ENCODE measurements at regions not wholly inside any gene's neighbourhood (a gene's known extent, or its start where the extent isn't known, plus 50 kb on each side); places are given as distances from the start of the nearest gene placed in this dataset.

DNA sequence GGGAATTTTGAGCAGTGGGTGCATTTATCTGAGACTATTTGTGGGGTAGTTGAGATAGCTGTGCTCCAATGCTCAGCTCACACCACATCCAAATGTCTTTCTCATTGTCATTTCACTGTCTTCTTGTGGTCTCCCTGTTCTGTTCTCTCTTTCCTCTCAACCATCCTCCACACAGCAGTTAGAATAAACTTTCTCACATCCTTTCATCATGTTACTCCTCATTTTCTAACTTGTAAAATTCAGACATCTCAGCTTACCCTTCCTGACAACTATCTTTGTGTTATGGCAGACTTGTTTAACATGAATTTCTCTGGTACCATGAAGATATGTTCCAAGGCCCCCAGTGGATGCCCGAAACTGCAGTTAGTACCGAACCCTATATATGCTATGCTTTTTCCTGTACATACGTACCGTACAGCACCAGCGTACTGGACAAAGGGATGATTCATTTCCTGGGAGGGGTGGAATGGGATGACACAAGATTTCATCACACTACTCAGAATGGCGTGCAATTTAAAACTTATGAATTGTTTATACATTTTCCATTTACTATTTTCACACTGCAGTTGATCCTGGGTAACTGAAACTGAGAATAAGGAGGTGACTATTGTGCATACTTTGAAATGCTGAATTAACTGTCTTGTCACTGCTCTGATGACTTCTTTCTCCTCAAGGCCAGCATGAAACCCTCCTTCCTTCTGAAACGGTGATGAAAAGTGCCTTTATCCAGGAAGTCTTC lies 177.1 kb upstream of the SLC38A2 start:
- Histone ChIP-seq H2BK15ac (ENCODE audit: low read length) (no peak overlapping the region), H3K79me2 (ENCODE audit: control insufficient read depth in 1 of 2, insufficient read depth in 2 of 2, low read length in 2 of 2) (no peaks in the 10 kb centered on the region), H4K91ac (replicated peaks; ENCODE audit: insufficient read length, low read length) (no peak overlapping the region), H2BK5ac (ENCODE audit: low read depth, low read length) (no peak overlapping the region), H3K23me2 (ENCODE audit: low read depth, low read length) (no peaks in the 10 kb centered on the region), H4K20me1 (replicated peaks in 1 of 2; ENCODE audit: control insufficient read depth in 1 of 2, insufficient read depth in 2 of 2, low read length in 2 of 2) (no peaks in the 10 kb centered on the region), H3K9ac (replicated peaks in 1 of 4; ENCODE audit: extremely low read depth in 1 of 4, low read depth in 3 of 4, low read length in 3 of 4) (no peak overlapping the region), H3K4ac (replicated peaks; ENCODE audit: insufficient read length, low read depth, low read length) (no peak overlapping the region), H2AK5ac (ENCODE audit: low read depth, low read length) (no peak overlapping the region), H3K23ac (ENCODE audit: insufficient read length) (no peak overlapping the region), H3K9me3 (ENCODE audit: insufficient read depth in 2 of 2, low read depth in 1 of 2, low read length in 1 of 2) (peaks cover 15 to 16% of the 10 kb centered on the region in 2 experiments), H3K4me3 (ENCODE audit: extremely low read depth in 1 of 4, insufficient read depth in 2 of 4, low read depth in 3 of 4, low read length in 4 of 4) (no peak overlapping the region), H3K18ac (ENCODE audit: extremely low read depth, low read length) (no peak overlapping the region), H3K27me3 (replicated peaks in 1 of 4; ENCODE audit: control insufficient read depth in 3 of 4, extremely low read depth in 1 of 4, insufficient read depth in 3 of 4, low read length in 3 of 4) (no peaks in the 10 kb centered on the region), H4K5ac (ENCODE audit: insufficient read length, low read depth, low read length) (no peak overlapping the region), H3K14ac (ENCODE audit: insufficient read length) (no peak overlapping the region), H3K4me2 (ENCODE audit: insufficient read depth in 1 of 2, low read depth in 2 of 2, low read length in 2 of 2) (no peak overlapping the region), H3K36me3 (ENCODE audit: control insufficient read depth in 2 of 4, insufficient read depth in 4 of 4, low read length in 3 of 4) (peaks cover 0 to 2% (median 0%) of the 10 kb centered on the region in 4 experiments; a peak in 2 of 8 replicates), H2AFZ (ENCODE audit: low read length) (no peak overlapping the region), H2BK12ac (ENCODE audit: low read depth, low read length) (0 out of 2 replicates have a peak overlapping the region, but pooled peaks have one; percentile 13), H2BK20ac (ENCODE audit: low read length) (no peak overlapping the region), H3K79me1 (ENCODE audit: low read depth, low read length) (no peaks in the 10 kb centered on the region), H4K8ac (ENCODE audit: extremely low read depth, insufficient read depth, low read length) (no peak overlapping the region), H2BK120ac (replicated peaks; ENCODE audit: low read depth, low read length) (no peak overlapping the region), H3K27ac (ENCODE audit: low read depth, low read length) (no peak overlapping the region), H3K56ac (replicated peaks; ENCODE audit: insufficient read length, low read depth, low read length) (no peak overlapping the region), H3K4me1 (replicated peaks in 1 of 4; ENCODE audit: control insufficient read depth in 3 of 4, insufficient read depth in 4 of 4, low read length in 3 of 4) (no peaks in the 10 kb centered on the region)
- FAIRE-seq (no peak), DNase-seq (ENCODE audit: low read depth in 1 of 2, low spot score in 2 of 2) (no peak)
- TF ChIP-seq HDAC2 (IDR thresholded peaks at IDR 0.05; ENCODE audit: borderline replicate concordance in 1 of 2, low read depth in 2 of 2, low read length in 2 of 2) (no peak), CBX5 (IDR thresholded peaks at IDR 0.05; ENCODE audit: low read depth, low read length) (no peak), KDM5A (IDR thresholded peaks at IDR 0.05; ENCODE audit: low read length) (no peak)
- POLR2A ChIA-PET (ENCODE audit: partially characterized antibody): no interaction called here
- CTCF ChIA-PET (ENCODE audit: partially characterized antibody): no interaction called here
- WGBS, 2 experiments (ENCODE audit: extremely low coverage in 1 of 2, insufficient coverage in 1 of 2, insufficient read length in 1 of 2, insufficient replicate concordance in 2 of 2, low coverage in 1 of 2, low lambda C conversion rate in 2 of 2, missing lambda C conversion rate in 1 of 2): 86% methylated on average over 7 of the region's 7 CpGs; no CpG with 5 or more reads in 1 of the 2 experiments
